Neuronal stem cell (in vitro differentiated cells): ENCODE measurements at regions not wholly inside any gene's neighbourhood (a gene's known extent, or its start where the extent isn't known, plus 50 kb on each side); places are given as distances from the start of the nearest gene placed in this dataset.
"Not testable (repeated sequence)": the region's sequence is repeated elsewhere in the genome, so short reads cannot be mapped to it uniquely, and the experiment has no call there.

Experiments
- DNase-seq: peaks from one replicate; pipeline ENCODE4 v3.0.0-alpha.2; 2013; ENCODE audit warnings: low spot score
- H2AFZ ChIP-seq: one replicate; pipeline ENCODE4 v1.6.1; 2013; ENCODE audit warnings: mild to moderate bottlenecking, low read length, inconsistent platforms
- H2AK5ac ChIP-seq: 2 replicates; pipeline ENCODE4 v1.6.1; 2013; ENCODE audit warnings: low read depth, mild to moderate bottlenecking, inconsistent platforms, low read length, moderate library complexity, mixed read lengths
- H2BK120ac ChIP-seq: 2 replicates; pipeline ENCODE4 v1.6.1; 2013; ENCODE audit warnings: low read depth, mild to moderate bottlenecking, inconsistent platforms, low read length, moderate library complexity, mixed read lengths
- H2BK12ac ChIP-seq: one replicate; pipeline ENCODE4 v1.6.1; 2013; ENCODE audit warnings: low read length, inconsistent platforms
- H2BK15ac ChIP-seq: 2 replicates; pipeline ENCODE4 v1.6.1; 2013; ENCODE audit warnings: mild to moderate bottlenecking, low read length, inconsistent platforms, mixed read lengths
- H2BK5ac ChIP-seq: one replicate; pipeline ENCODE4 v1.6.1; 2013; ENCODE audit warnings: inconsistent platforms, mild to moderate bottlenecking, low read length, moderate library complexity
- H3K14ac ChIP-seq: one replicate; pipeline ENCODE4 v1.6.1; 2013; ENCODE audit warnings: low read length, inconsistent platforms
- H3K18ac ChIP-seq: 2 replicates; pipeline ENCODE4 v1.6.1; 2013; ENCODE audit warnings: low read length, inconsistent platforms
- H3K23ac ChIP-seq: 2 replicates; pipeline ENCODE4 v1.6.1; 2013; ENCODE audit warnings: low read depth, mild to moderate bottlenecking, mixed read lengths, low read length, inconsistent platforms; ENCODE audit not compliant: poor library complexity
- H3K27ac ChIP-seq: replicated peaks from 3 replicates; pipeline ENCODE4 v1.5.1; 2013; ENCODE audit warnings: low read length, inconsistent platforms
- H3K27me3 ChIP-seq, 3 experiments: 2 replicates each; pipeline ENCODE4 v1.6.1; 2013; ENCODE audit warnings: low read length in 3 of 3, mild to moderate bottlenecking in 2 of 3, inconsistent platforms in 1 of 3, low read depth in 1 of 3, mixed read lengths in 1 of 3, moderate library complexity in 1 of 3; ENCODE audit not compliant: control insufficient read depth in 3 of 3, insufficient read depth in 3 of 3
- H3K36me3 ChIP-seq, 2 donors: replicated peaks in 1 of 2; 2 replicates each; pipeline ENCODE4 v1.6.1; 2013; ENCODE audit warnings: low read length in 2 of 2; ENCODE audit not compliant: control insufficient read depth in 2 of 2, insufficient read depth in 2 of 2
- H3K4ac ChIP-seq: 2 replicates; pipeline ENCODE4 v1.6.1; 2013; ENCODE audit warnings: inconsistent platforms, mild to moderate bottlenecking, low read length, moderate library complexity
- H3K4me1 ChIP-seq, 2 donors: 1 replicate in 1 of 2; 2 replicates in 1 of 2; pipeline ENCODE4 v1.6.1; 2013; ENCODE audit warnings: low read length in 2 of 2, low read depth in 1 of 2; ENCODE audit not compliant: control insufficient read depth in 2 of 2, insufficient read depth in 1 of 2
- H3K4me2 ChIP-seq: one replicate; pipeline ENCODE4 v1.6.1; 2013; ENCODE audit warnings: mild to moderate bottlenecking, low read length, inconsistent platforms; ENCODE audit not compliant: insufficient read depth, poor library complexity, severe bottlenecking
- H3K4me3 ChIP-seq, 2 donors: 2 replicates each; pipeline ENCODE4 v1.5.1; 2013; ENCODE audit warnings: low read length in 2 of 2, mild to moderate bottlenecking in 2 of 2, inconsistent platforms in 1 of 2, moderate library complexity in 1 of 2
- H3K79me1 ChIP-seq: one replicate; pipeline ENCODE4 v1.6.1; 2013; ENCODE audit warnings: low read depth, mild to moderate bottlenecking, inconsistent platforms, low read length, moderate library complexity
- H3K9ac ChIP-seq: one replicate; pipeline ENCODE4 v1.6.1; 2013; ENCODE audit warnings: mild to moderate bottlenecking, low read depth, low read length, inconsistent platforms; ENCODE audit not compliant: poor library complexity
- H3K9me3 ChIP-seq, 2 donors: replicated peaks in 1 of 2; 2 replicates each; pipeline versions ENCODE3 to v1.6.1; 2013; ENCODE audit warnings: low read length in 2 of 2, mild to moderate bottlenecking in 2 of 2, inconsistent platforms in 1 of 2, low read depth in 1 of 2, mixed read lengths in 1 of 2, moderate library complexity in 1 of 2; ENCODE audit not compliant: control insufficient read depth in 2 of 2, insufficient read depth in 1 of 2
- H4K8ac ChIP-seq: one replicate; pipeline ENCODE4 v1.6.1; 2013; ENCODE audit warnings: low read depth, mild to moderate bottlenecking, inconsistent platforms, low read length, moderate library complexity
- H4K91ac ChIP-seq: one replicate; pipeline ENCODE4 v1.6.1; 2013; ENCODE audit warnings: low read length, low read depth, mild to moderate bottlenecking, inconsistent platforms; ENCODE audit not compliant: poor library complexity
- WGBS, 2 donors: extraction: QIAGEN DNeasy Blood & Tissue Kit; methylation state at CpG; one replicate each; pipeline ENCODE4 v1.1.7; 2013; ENCODE audit warnings: missing lambda C conversion rate in 2 of 2, mixed read lengths in 1 of 2; ENCODE audit not compliant: insufficient read length in 2 of 2, insufficient replicate concordance in 1 of 2; ENCODE audit errors: extremely low coverage in 2 of 2; 5-methylcytosine and 5-hydroxymethylcytosine counted together

DNA sequence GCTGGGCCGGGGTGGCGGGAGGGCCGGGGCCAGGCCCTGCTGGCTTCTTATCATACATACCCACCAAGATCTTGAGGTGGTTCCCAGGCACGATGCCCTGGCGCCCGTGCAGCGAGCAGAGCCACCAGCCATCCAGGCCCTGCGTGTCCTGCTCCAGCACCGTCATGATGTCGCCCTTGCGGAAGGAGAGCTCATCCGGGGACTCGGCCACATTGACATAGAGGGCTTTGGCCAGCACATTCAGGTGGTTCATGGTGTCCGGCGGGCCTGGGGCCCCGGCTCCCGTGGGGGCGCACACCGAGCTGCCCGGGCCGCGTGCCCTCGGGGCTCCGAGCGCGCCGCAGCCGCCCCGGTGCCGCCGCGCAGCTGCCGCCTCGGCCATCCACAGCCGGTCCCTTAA is 467.5 kb downstream of the GOLGA6L6 start:
- H3K14ac ChIP-seq, H2AFZ ChIP-seq, H3K4me2 ChIP-seq, H3K4me1 ChIP-seq, H2AK5ac ChIP-seq, H3K79me1 ChIP-seq, H2BK12ac ChIP-seq, H3K4me3 ChIP-seq, DNase-seq, H3K36me3 ChIP-seq, H2BK120ac ChIP-seq, H3K9ac ChIP-seq, H3K18ac ChIP-seq, H3K4ac ChIP-seq, H3K23ac ChIP-seq, H3K27ac ChIP-seq, H2BK15ac ChIP-seq, H2BK5ac ChIP-seq, H4K8ac ChIP-seq, H4K91ac ChIP-seq, H3K27me3 ChIP-seq, H3K9me3 ChIP-seq: not testable (repeated sequence)
- no CpG with 5 or more reads among the region's 35 CpGs for WGBS, 2 donors

- not testable (repeated sequence) for H3K4me2 ChIP-seq, H2AK5ac ChIP-seq, H3K27me3 ChIP-seq, H3K4me3 ChIP-seq, H2AFZ ChIP-seq, H3K4me1 ChIP-seq, H3K18ac ChIP-seq, H4K8ac ChIP-seq, H2BK12ac ChIP-seq, H3K79me1 ChIP-seq, H3K9me3 ChIP-seq, H3K14ac ChIP-seq, H4K91ac ChIP-seq, H3K23ac ChIP-seq, H2BK120ac ChIP-seq, H2BK5ac ChIP-seq, H3K4ac ChIP-seq, DNase-seq, H3K36me3 ChIP-seq, H2BK15ac ChIP-seq, H3K9ac ChIP-seq, H3K27ac ChIP-seq
- WGBS, 2 donors, result no CpG with 5 or more reads among the region's 5 CpGs
Observed at GRCh38 chr15:20069043-20069442, 472.6 kb downstream of the GOLGA6L6 start.

GRCh38 chr15:20066173-20066572 is 475.4 kb downstream of the GOLGA6L6 start:
- H3K4me2 ChIP-seq, H3K9ac ChIP-seq, H3K27me3 ChIP-seq, H2BK5ac ChIP-seq, H3K23ac ChIP-seq, H4K91ac ChIP-seq, H3K27ac ChIP-seq, H2AFZ ChIP-seq, H3K79me1 ChIP-seq, H3K14ac ChIP-seq, H3K18ac ChIP-seq, H4K8ac ChIP-seq, H2BK15ac ChIP-seq, H2BK12ac ChIP-seq, H2AK5ac ChIP-seq, DNase-seq, H2BK120ac ChIP-seq, H3K36me3 ChIP-seq, H3K9me3 ChIP-seq, H3K4me1 ChIP-seq, H3K4ac ChIP-seq, H3K4me3 ChIP-seq: not testable (repeated sequence)
- WGBS, 2 donors, result no CpG with 5 or more reads among the region's 5 CpGs

- not testable (repeated sequence) for H3K4me3 ChIP-seq, H3K27me3 ChIP-seq, H2AK5ac ChIP-seq, H2BK12ac ChIP-seq, H3K4me2 ChIP-seq, H3K14ac ChIP-seq, H3K4me1 ChIP-seq, DNase-seq, H2BK15ac ChIP-seq, H3K9ac ChIP-seq, H3K27ac ChIP-seq, H4K91ac ChIP-seq, H3K9me3 ChIP-seq, H3K4ac ChIP-seq, H2AFZ ChIP-seq, H3K36me3 ChIP-seq, H3K23ac ChIP-seq, H3K18ac ChIP-seq, H4K8ac ChIP-seq, H2BK5ac ChIP-seq, H2BK120ac ChIP-seq, H3K79me1 ChIP-seq
- WGBS, 2 donors, result no CpG with 5 or more reads among the region's 10 CpGs
Observed at GRCh38 chr15:20065508-20065907, 476.1 kb downstream of the GOLGA6L6 start.
